ENCODE measurements at regions not wholly inside any gene's neighbourhood (a gene's known extent, or its start where the extent isn't known, plus 50 kb on each side); places are given as distances from the start of the nearest gene placed in this dataset.

GRCh38 chr4:171601091-171601490 lies 212.1 kb upstream of the GALNTL6 start:
- Histone ChIP-seq H2AFZ (ENCODE audit: low read depth, low read length) (no peak overlapping the region), H3K4me2 (ENCODE audit: low read length) (no peak overlapping the region), H3K9me3 (ENCODE audit: insufficient read depth, low read depth, low read length) (no peaks in the 10 kb centered on the region), H3K27ac (ENCODE audit: low read depth, low read length) (no peak overlapping the region), H3K79me2 (ENCODE audit: insufficient read depth, low read length) (no peaks in the 10 kb centered on the region), H4K20me1 (ENCODE audit: insufficient read depth, low read length) (no peaks in the 10 kb centered on the region), H3K4me3 (ENCODE audit: insufficient read depth, low read depth, low read length) (no peak overlapping the region), H3K27me3 (ENCODE audit: insufficient read depth, low read length) (no peaks in the 10 kb centered on the region), H3K36me3 (ENCODE audit: insufficient read depth, low read length) (no peaks in the 10 kb centered on the region), H3K9ac (ENCODE audit: low read length) (no peak overlapping the region), H3K4me1 (ENCODE audit: insufficient read depth, low read length) (no peaks in the 10 kb centered on the region)
- no peak overlapping the region for H3K4me3 Mint-ChIP-seq (ENCODE audit: unreplicated experiment)
- H3K4me1 Mint-ChIP-seq (ENCODE audit: low read depth, unreplicated experiment) = no peaks in the 10 kb centered on the region
- H3K27ac Mint-ChIP-seq (ENCODE audit: unreplicated experiment) = no peak overlapping the region
- DNase-seq (ENCODE audit: low read depth) (no peak), FAIRE-seq (no peak)
- H3K27me3 Mint-ChIP-seq (ENCODE audit: low read depth, unreplicated experiment) = no peaks in the 10 kb centered on the region
- no peaks in the 10 kb centered on the region for H3K36me3 Mint-ChIP-seq (ENCODE audit: low read depth, unreplicated experiment)
- TF ChIP-seq CTCF (IDR thresholded peaks at IDR 0.05; ENCODE audit: insufficient read depth, low read depth, low read length) (no peak), EZH2 (IDR thresholded peaks at IDR 0.05; ENCODE audit: insufficient read depth, low read length) (no peak)
- no peaks in the 10 kb centered on the region for H3K9me3 Mint-ChIP-seq (ENCODE audit: unreplicated experiment)

GRCh38 chr4:171599628-171600027 lies 213.6 kb upstream of the GALNTL6 start:
- TF ChIP-seq CTCF (IDR thresholded peaks at IDR 0.05; ENCODE audit: insufficient read depth, low read depth, low read length) (no peak), EZH2 (IDR thresholded peaks at IDR 0.05; ENCODE audit: insufficient read depth, low read length) (no peak)
- no peak overlapping the region for H3K9ac ChIP-seq (ENCODE audit: low read length)
- H3K27me3 ChIP-seq (ENCODE audit: insufficient read depth, low read length) = no peaks in the 10 kb centered on the region
- H3K4me1 ChIP-seq (ENCODE audit: insufficient read depth, low read length) = no peaks in the 10 kb centered on the region
- Mint-ChIP-seq H3K36me3 (ENCODE audit: low read depth, unreplicated experiment) (no peaks in the 10 kb centered on the region), H3K27ac (ENCODE audit: unreplicated experiment) (no peak overlapping the region), H3K9me3 (ENCODE audit: unreplicated experiment) (no peaks in the 10 kb centered on the region), H3K4me3 (ENCODE audit: unreplicated experiment) (no peak overlapping the region), H3K4me1 (ENCODE audit: low read depth, unreplicated experiment) (no peaks in the 10 kb centered on the region), H3K27me3 (ENCODE audit: low read depth, unreplicated experiment) (no peaks in the 10 kb centered on the region)
- H3K4me3 ChIP-seq (ENCODE audit: insufficient read depth, low read depth, low read length) = no peak overlapping the region
- no peak for DNase-seq (ENCODE audit: low read depth)
- H3K4me2 ChIP-seq (ENCODE audit: low read length) = no peak overlapping the region
- H4K20me1 ChIP-seq (ENCODE audit: insufficient read depth, low read length) = no peaks in the 10 kb centered on the region
- no peaks in the 10 kb centered on the region for H3K9me3 ChIP-seq (ENCODE audit: insufficient read depth, low read depth, low read length)
- H3K27ac ChIP-seq (ENCODE audit: low read depth, low read length) = no peak overlapping the region
- no peaks in the 10 kb centered on the region for H3K79me2 ChIP-seq (ENCODE audit: insufficient read depth, low read length)
- no peak for FAIRE-seq
- H3K36me3 ChIP-seq (ENCODE audit: insufficient read depth, low read length) = no peaks in the 10 kb centered on the region
- H2AFZ ChIP-seq (ENCODE audit: low read depth, low read length) = no peak overlapping the region

GRCh38 chr4:171594293-171594692 lies 218.9 kb upstream of the GALNTL6 start:
- H3K79me2 ChIP-seq (ENCODE audit: insufficient read depth, low read length) = no peaks in the 10 kb centered on the region
- no peaks in the 10 kb centered on the region for H3K4me1 Mint-ChIP-seq (ENCODE audit: low read depth, unreplicated experiment)
- no peak for TF ChIP-seq CTCF (IDR thresholded peaks at IDR 0.05; ENCODE audit: insufficient read depth, low read depth, low read length)
- TF ChIP-seq EZH2 (IDR thresholded peaks at IDR 0.05; ENCODE audit: insufficient read depth, low read length) = no peak
- no peak overlapping the region for H3K4me2 ChIP-seq (ENCODE audit: low read length)
- no peaks in the 10 kb centered on the region for H3K27me3 Mint-ChIP-seq (ENCODE audit: low read depth, unreplicated experiment)
- FAIRE-seq (no peak), DNase-seq (ENCODE audit: low read depth) (no peak)
- H2AFZ ChIP-seq (ENCODE audit: low read depth, low read length) = no peak overlapping the region
- no peak overlapping the region for H3K4me3 Mint-ChIP-seq (ENCODE audit: unreplicated experiment)
- no peaks in the 10 kb centered on the region for H3K9me3 ChIP-seq (ENCODE audit: insufficient read depth, low read depth, low read length)
- H3K36me3 Mint-ChIP-seq (ENCODE audit: low read depth, unreplicated experiment) = no peaks in the 10 kb centered on the region
- H3K36me3 ChIP-seq (ENCODE audit: insufficient read depth, low read length) = no peaks in the 10 kb centered on the region
- H3K4me3 ChIP-seq (ENCODE audit: insufficient read depth, low read depth, low read length) = no peak overlapping the region
- no peaks in the 10 kb centered on the region for H4K20me1 ChIP-seq (ENCODE audit: insufficient read depth, low read length)
- H3K27ac Mint-ChIP-seq (ENCODE audit: unreplicated experiment) = no peak overlapping the region
- no peaks in the 10 kb centered on the region for H3K4me1 ChIP-seq (ENCODE audit: insufficient read depth, low read length)
- H3K9ac ChIP-seq (ENCODE audit: low read length) = no peak overlapping the region
- no peaks in the 10 kb centered on the region for H3K27me3 ChIP-seq (ENCODE audit: insufficient read depth, low read length)
- no peaks in the 10 kb centered on the region for H3K9me3 Mint-ChIP-seq (ENCODE audit: unreplicated experiment)
- no peak overlapping the region for H3K27ac ChIP-seq (ENCODE audit: low read depth, low read length)

All from astrocyte (in vitro differentiated cells and primary cell).